AG04450 (cell line): ENCODE measurements at regions not wholly inside any gene's neighbourhood (a gene's known extent, or its start where the extent isn't known, plus 50 kb on each side); places are given as distances from the start of the nearest gene placed in this dataset.

Experiments used
- CTCF ChIA-PET: fragments of 300-600, 350-600 bp; formaldehyde crosslinking; extraction: SDS; loops from one replicate; lab custom pipeline; 2022; ENCODE audit warnings: antibody characterized with exemption, inconsistent platforms; lab: Charles Lee
- POLR2A ChIA-PET: fragments of 350-600 bp; formaldehyde crosslinking; extraction: SDS; loops from one replicate; lab custom pipeline; 2021; ENCODE audit warnings: antibody characterized with exemption, inconsistent platforms; lab: Yijun Ruan, JAX
- DNase-seq: peaks from one replicate; pipeline ENCODE4 v3.0.0-alpha.2; 2011; ENCODE audit warnings: low read depth, low spot score
- H3K27ac ChIP-seq: one replicate; pipeline ENCODE4 v1.5.1; 2012; ENCODE audit warnings: low read depth, low read length, control low read depth
- H3K27me3 ChIP-seq: one replicate; pipeline ENCODE4 v1.6.0; 2012; ENCODE audit warnings: low read length; ENCODE audit not compliant: control insufficient read depth, insufficient read depth
- H3K4me3 ChIP-seq: 2 replicates; pipeline ENCODE4 v1.5.1; 2011; ENCODE audit warnings: mild to moderate bottlenecking, low read depth, low read length, control low read depth
- H3K9me3 ChIP-seq: 2 replicates; pipeline ENCODE4 v1.5.1; 2012; ENCODE audit warnings: low read length; ENCODE audit not compliant: control insufficient read depth, insufficient read depth
- TF ChIP-seq, protein P1 (sequence below): IDR thresholded peaks from 2 replicates; pipeline ENCODE4 v1.5.1; 2011; ENCODE audit warnings: low read depth, low read length, control low read depth, inconsistent platforms

- ChIA-PET POLR2A (no interaction called here), CTCF (interaction anchor here (0.9 kb wide), 1 partner anchor 267 kb away, joined by 3 read pairs; the partner anchor contains the start of gene TMTC4)
- H3K27ac ChIP-seq = no peak overlapping the region
- H3K9me3 ChIP-seq = no peaks in the 10 kb centered on the region
- TF ChIP-seq, protein P1, sequence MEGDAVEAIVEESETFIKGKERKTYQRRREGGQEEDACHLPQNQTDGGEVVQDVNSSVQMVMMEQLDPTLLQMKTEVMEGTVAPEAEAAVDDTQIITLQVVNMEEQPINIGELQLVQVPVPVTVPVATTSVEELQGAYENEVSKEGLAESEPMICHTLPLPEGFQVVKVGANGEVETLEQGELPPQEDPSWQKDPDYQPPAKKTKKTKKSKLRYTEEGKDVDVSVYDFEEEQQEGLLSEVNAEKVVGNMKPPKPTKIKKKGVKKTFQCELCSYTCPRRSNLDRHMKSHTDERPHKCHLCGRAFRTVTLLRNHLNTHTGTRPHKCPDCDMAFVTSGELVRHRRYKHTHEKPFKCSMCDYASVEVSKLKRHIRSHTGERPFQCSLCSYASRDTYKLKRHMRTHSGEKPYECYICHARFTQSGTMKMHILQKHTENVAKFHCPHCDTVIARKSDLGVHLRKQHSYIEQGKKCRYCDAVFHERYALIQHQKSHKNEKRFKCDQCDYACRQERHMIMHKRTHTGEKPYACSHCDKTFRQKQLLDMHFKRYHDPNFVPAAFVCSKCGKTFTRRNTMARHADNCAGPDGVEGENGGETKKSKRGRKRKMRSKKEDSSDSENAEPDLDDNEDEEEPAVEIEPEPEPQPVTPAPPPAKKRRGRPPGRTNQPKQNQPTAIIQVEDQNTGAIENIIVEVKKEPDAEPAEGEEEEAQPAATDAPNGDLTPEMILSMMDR = no peak
- H3K4me3 ChIP-seq = no peak overlapping the region
- no peaks in the 10 kb centered on the region for H3K27me3 ChIP-seq
- no peak for DNase-seq
Observed at GRCh38 chr13:100941377-100942368, 267.1 kb upstream of the TMTC4 start.

DNA sequence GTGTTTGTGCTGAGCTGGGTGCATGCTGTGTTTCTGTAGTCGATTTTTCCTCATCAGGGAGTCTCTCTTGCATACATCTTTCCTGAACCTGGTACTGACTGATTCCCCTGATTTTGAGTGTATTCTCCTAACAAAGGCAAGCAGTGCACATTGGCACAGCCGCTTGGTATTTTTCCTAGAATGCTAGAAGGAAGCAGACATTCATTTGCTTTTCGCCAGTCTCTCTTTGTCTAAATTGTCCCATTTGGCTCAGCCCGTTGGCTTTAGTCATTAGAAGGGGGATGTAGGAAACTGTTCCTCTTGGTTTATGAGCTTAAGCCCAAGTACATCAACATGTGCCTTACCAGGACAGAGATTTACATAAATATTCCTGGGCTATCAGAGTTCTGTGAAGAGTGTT is 266.1 kb upstream of the TMTC4 start:
- ChIA-PET POLR2A (no interaction called here), CTCF (interaction anchor here (0.9 kb wide), 1 partner anchor 266 kb away, joined by 3 read pairs; the partner anchor contains the start of gene TMTC4)
- H3K27me3 ChIP-seq = no peaks in the 10 kb centered on the region
- TF ChIP-seq, protein P1 = no peak
- H3K27ac ChIP-seq = no peak overlapping the region
- no peaks in the 10 kb centered on the region for H3K9me3 ChIP-seq
- H3K4me3 ChIP-seq = no peak overlapping the region
- no peak for DNase-seq

DNA sequence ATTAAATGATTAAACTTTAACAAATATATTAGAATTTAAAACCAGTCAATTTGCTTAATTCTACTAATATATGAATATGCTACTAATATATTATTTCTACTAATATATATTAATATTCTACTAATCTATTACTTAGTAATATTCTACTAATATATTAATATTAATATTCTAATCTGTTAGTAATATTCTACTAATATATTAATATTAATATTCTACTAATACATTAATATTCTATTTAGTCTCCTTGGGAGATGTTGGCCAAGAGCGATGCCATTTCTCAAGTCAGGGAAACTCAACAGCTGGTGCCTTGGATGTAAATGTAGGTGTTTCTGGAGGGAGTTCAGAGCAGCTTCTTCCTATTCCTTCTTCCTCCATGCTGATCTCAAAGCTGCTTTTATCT is 259.2 kb upstream of the TMTC4 start:
- H3K4me3 ChIP-seq = no peak overlapping the region
- no peaks in the 10 kb centered on the region for H3K9me3 ChIP-seq
- DNase-seq = no peak
- POLR2A ChIA-PET = no interaction called here
- H3K27ac ChIP-seq = no peak overlapping the region
- TF ChIP-seq, protein P1 = no peak
- CTCF ChIA-PET = no interaction called here
- H3K27me3 ChIP-seq = no peaks in the 10 kb centered on the region

DNA sequence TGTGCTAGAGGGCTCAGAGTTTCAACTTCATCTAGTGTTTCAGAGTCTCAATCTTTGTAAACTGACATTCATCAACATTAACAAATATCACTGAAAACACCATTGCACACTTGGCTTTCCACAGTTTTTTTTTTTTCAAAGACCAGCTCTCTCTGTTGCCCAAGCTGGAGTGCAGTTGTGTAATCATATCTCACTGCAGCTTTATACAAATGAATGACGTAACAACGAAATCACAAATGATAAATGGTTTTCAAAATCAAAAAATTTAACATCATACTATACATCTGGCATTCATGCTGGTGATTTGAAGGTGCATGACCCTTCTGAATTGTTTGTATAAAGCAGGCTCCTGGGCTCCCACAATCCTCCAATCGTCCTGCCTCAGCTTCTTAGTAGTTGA is 248.0 kb upstream of the TMTC4 start:
- POLR2A ChIA-PET = no interaction called here
- CTCF ChIA-PET = interaction anchor here (0.6 to 1.2 kb wide), 3 partner anchors 31 to 688 kb away, joined by 5 to 12 read pairs (median 7); no protein-coding TSS in a partner anchor
- DNase-seq = no peak
- TF ChIP-seq, protein P1 = no peak
- Histone ChIP-seq H3K4me3 (no peak overlapping the region), H3K9me3 (no peaks in the 10 kb centered on the region), H3K27me3 (no peaks in the 10 kb centered on the region), H3K27ac (no peak overlapping the region)

- peak; percentile 7 for DNase-seq
- Histone ChIP-seq H3K27me3 (no peaks in the 10 kb centered on the region), H3K9me3 (no peaks in the 10 kb centered on the region), H3K27ac (no peak overlapping the region), H3K4me3 (no peak overlapping the region)
- POLR2A ChIA-PET = no interaction called here
- CTCF ChIA-PET = interaction anchor here (1.7 kb wide), 1 partner anchor 199 kb away, joined by 6 read pairs; no protein-coding TSS in a partner anchor
- TF ChIP-seq, protein P1 = no peak
Observed at GRCh38 chr13:100921139-100921538, 246.5 kb upstream of the TMTC4 start.
